Retinal pigment epithelial cell (primary cell): ENCODE measurements at regions not wholly inside any gene's neighbourhood (a gene's known extent, or its start where the extent isn't known, plus 50 kb on each side); places are given as distances from the start of the nearest gene placed in this dataset.

Experiments used
- DNase-seq: peaks from one replicate; pipeline ENCODE4 v3.0.0-alpha.2; 2010; ENCODE audit warnings: low read depth
- H3K4me3 ChIP-seq: 2 replicates; pipeline ENCODE4 v1.5.1; 2011; ENCODE audit warnings: mild to moderate bottlenecking, low read length, control low read depth, moderate library complexity
- CTCF ChIP-seq: conservative IDR thresholded peaks from 2 replicates; pipeline ENCODE4 v1.5.1; 2011; ENCODE audit warnings: low read depth, low read length, control low read depth, inconsistent platforms

DNA sequence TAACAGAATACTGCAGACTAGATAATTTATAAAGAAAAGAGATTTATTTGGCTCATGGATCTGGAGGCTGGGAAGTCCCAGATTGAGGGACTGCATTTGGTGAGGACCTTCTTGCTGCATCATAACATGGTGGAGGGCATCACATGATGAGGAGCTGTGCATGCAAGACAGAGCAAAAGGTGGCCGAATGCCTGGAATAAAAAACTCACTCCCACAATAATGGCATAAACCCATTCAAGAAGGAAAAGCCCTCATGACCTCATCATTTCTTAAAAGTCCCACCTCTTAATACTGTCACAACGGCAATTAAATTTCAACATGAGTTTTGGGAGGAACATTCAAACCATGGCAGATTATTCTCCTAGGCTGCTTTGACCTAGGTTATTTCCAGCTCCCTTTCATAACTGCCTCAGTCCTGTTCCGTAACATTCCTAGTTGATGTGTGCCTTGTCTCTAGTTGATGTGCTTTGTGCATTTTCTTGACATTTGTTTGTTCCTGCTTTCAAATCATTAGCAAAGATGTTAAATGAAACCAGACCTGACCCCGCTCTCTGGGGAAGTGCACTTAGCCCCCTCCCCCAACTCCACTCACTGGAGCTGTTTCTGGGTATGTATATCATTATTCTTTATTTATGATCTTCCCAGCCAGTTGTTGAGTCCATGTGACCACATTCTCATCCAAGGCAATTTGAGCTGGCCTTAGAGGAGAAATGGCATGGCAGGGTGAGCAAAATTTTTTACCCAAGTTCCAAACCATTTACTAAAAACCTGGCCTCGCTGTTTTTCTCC is 148.5 kb downstream of the GDAP2 start:
- no peak for TF ChIP-seq CTCF
- no peak overlapping the region for H3K4me3 ChIP-seq
- DNase-seq: no peak

DNA sequence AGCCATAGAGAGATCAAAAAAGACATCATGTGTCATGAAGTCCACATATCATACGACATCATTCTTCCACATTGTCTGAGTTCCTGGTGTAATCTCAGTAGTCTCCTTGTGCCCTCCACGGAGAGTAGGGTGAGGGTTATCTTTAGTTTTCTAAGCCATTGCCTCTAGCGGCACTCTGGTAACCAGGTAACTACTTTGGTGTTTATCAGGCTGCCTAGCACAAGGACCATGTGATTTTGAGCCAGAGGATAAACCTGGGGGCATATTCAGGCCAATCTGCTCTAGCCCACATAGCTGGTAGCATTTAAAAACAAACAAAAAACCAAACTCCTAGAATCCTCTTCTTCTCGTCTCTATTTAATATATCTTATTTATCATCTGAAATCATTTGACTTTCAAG is 147.4 kb downstream of the GDAP2 start:
- no peak for TF ChIP-seq CTCF
- DNase-seq: no peak
- H3K4me3 ChIP-seq: no peak overlapping the region

DNA sequence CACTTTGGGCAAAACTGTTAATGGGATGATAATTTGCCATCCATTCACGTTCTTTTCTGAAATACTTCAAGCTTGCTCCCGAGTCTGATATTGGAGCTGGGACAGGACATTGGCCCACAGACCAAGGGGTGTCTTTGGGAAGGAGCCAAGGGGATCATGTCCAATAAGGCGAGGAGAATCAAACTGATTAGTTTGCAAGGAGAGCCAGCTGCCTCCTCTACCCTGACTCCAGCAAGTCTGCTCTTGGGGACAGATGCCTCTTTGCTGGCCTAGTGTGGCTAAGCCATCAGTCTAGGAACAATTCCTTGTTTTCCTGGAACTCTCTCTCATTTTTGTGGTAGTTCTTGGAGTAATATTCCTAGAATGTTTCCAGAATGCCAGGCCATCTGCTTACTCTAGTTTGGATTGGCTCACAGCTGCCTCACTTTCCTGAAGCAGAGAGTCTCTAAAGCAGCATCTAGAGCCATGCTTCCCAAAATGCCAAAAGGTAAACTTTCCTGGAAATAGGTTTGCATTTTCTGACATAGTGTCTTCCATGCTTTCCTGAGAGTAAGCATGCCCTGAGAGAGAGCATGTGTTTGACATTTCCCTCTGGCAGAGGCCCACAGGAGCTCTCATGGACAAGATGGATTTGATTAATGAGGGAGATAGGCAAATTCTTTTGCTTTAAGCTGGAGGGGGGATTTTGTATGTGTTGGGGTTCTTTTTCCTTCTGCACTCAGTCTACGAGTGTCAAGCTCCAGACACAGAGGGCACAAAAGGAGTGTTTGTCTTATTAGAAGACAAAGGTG is 145.6 kb downstream of the GDAP2 start:
- H3K4me3 ChIP-seq: no peak overlapping the region
- TF ChIP-seq CTCF: no peak
- no peak for DNase-seq

- TF ChIP-seq CTCF: no peak
- H3K4me3 ChIP-seq: no peak overlapping the region
- DNase-seq: no peak
These were observed 141.4 kb downstream of the GDAP2 start for GRCh38 chr1:117788014-117788413.

DNA sequence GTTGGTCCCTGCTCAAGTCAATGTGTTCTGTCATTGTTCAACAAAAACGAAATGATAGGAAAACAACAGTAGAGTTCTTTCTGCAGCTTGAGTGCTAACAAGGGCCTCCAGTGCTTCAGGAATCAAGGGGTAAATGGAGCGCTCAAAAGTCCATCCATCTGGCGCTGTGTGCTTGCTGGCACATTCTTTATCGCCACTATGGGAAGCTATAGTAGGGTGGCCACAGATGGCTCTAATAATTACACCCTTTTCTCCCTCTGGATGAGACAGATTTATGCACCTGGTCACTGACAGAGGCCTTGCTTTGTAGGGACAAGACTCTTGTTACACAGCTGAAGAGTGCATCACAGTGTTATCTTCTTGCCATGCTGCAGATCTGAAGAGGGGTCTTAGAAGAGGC is 136.0 kb downstream of the GDAP2 start:
- no peak overlapping the region for H3K4me3 ChIP-seq
- TF ChIP-seq CTCF: no peak
- DNase-seq: no peak

DNA sequence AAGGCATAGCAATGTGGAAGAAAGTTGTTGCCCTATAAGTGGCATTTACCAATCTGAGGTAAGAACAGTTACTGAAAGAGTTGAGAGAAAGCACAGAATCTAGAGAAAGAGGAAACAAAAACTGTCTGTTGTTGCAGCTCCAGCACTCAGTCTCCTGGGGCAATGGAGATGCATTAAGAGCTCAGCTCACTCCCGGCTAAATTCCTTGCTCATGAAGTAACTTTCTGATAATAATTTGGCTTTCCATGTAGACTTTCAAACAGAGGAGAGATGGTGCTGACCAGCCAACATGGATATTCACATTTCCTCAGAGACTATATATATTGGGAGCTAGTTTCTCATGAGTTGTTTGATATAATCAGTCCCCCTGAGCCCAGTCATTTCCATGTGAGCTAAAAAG is 135.3 kb downstream of the GDAP2 start:
- H3K4me3 ChIP-seq: no peak overlapping the region
- DNase-seq: no peak
- no peak for TF ChIP-seq CTCF

- TF ChIP-seq CTCF: no peak
- no peak for DNase-seq
- no peak overlapping the region for H3K4me3 ChIP-seq
These were observed 134.2 kb downstream of the GDAP2 start for GRCh38 chr1:117795190-117795589.
